H1 (cell line): ENCODE measurements at regions not wholly inside any gene's neighbourhood (a gene's known extent, or its start where the extent isn't known, plus 50 kb on each side); places are given as distances from the start of the nearest gene placed in this dataset.

Experiments used
- JUND ChIP-seq: IDR thresholded peaks from 2 replicates; pipeline ENCODE4 v1.6.1; 2011; ENCODE audit warnings: mild to moderate bottlenecking, improper control_type of control experiment, low read length
- TF ChIP-seq, protein P1 (sequence below): fragments of 300-600 bp; sonication (generic); IDR thresholded peaks from 2 replicates; pipeline ENCODE4 v1.7.1; 2012; ENCODE audit warnings: low read length, moderate library complexity, mild to moderate bottlenecking, inconsistent platforms; ENCODE audit not compliant: insufficient replicate concordance

DNA sequence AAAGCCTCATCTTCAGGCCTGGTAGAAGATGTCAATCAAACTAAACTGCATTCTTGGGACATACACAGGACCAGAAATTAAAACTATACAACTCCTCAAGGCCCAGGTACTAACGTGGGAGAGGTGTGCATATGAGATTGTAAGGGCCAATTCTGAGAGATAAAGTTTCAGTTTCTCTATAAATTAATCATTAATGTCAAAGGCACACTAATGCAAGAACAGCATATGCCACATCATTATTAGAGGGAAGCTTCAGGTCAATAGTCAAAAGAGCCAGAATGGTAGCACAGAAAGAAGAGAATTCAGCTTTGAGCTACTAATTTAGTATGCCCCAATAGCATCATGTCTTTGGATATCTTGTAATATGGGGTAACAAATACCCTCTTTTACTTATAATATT lies 744.9 kb upstream of the MGAT4C start:
- no peak for TF ChIP-seq JUND
- TF ChIP-seq, protein P1, sequence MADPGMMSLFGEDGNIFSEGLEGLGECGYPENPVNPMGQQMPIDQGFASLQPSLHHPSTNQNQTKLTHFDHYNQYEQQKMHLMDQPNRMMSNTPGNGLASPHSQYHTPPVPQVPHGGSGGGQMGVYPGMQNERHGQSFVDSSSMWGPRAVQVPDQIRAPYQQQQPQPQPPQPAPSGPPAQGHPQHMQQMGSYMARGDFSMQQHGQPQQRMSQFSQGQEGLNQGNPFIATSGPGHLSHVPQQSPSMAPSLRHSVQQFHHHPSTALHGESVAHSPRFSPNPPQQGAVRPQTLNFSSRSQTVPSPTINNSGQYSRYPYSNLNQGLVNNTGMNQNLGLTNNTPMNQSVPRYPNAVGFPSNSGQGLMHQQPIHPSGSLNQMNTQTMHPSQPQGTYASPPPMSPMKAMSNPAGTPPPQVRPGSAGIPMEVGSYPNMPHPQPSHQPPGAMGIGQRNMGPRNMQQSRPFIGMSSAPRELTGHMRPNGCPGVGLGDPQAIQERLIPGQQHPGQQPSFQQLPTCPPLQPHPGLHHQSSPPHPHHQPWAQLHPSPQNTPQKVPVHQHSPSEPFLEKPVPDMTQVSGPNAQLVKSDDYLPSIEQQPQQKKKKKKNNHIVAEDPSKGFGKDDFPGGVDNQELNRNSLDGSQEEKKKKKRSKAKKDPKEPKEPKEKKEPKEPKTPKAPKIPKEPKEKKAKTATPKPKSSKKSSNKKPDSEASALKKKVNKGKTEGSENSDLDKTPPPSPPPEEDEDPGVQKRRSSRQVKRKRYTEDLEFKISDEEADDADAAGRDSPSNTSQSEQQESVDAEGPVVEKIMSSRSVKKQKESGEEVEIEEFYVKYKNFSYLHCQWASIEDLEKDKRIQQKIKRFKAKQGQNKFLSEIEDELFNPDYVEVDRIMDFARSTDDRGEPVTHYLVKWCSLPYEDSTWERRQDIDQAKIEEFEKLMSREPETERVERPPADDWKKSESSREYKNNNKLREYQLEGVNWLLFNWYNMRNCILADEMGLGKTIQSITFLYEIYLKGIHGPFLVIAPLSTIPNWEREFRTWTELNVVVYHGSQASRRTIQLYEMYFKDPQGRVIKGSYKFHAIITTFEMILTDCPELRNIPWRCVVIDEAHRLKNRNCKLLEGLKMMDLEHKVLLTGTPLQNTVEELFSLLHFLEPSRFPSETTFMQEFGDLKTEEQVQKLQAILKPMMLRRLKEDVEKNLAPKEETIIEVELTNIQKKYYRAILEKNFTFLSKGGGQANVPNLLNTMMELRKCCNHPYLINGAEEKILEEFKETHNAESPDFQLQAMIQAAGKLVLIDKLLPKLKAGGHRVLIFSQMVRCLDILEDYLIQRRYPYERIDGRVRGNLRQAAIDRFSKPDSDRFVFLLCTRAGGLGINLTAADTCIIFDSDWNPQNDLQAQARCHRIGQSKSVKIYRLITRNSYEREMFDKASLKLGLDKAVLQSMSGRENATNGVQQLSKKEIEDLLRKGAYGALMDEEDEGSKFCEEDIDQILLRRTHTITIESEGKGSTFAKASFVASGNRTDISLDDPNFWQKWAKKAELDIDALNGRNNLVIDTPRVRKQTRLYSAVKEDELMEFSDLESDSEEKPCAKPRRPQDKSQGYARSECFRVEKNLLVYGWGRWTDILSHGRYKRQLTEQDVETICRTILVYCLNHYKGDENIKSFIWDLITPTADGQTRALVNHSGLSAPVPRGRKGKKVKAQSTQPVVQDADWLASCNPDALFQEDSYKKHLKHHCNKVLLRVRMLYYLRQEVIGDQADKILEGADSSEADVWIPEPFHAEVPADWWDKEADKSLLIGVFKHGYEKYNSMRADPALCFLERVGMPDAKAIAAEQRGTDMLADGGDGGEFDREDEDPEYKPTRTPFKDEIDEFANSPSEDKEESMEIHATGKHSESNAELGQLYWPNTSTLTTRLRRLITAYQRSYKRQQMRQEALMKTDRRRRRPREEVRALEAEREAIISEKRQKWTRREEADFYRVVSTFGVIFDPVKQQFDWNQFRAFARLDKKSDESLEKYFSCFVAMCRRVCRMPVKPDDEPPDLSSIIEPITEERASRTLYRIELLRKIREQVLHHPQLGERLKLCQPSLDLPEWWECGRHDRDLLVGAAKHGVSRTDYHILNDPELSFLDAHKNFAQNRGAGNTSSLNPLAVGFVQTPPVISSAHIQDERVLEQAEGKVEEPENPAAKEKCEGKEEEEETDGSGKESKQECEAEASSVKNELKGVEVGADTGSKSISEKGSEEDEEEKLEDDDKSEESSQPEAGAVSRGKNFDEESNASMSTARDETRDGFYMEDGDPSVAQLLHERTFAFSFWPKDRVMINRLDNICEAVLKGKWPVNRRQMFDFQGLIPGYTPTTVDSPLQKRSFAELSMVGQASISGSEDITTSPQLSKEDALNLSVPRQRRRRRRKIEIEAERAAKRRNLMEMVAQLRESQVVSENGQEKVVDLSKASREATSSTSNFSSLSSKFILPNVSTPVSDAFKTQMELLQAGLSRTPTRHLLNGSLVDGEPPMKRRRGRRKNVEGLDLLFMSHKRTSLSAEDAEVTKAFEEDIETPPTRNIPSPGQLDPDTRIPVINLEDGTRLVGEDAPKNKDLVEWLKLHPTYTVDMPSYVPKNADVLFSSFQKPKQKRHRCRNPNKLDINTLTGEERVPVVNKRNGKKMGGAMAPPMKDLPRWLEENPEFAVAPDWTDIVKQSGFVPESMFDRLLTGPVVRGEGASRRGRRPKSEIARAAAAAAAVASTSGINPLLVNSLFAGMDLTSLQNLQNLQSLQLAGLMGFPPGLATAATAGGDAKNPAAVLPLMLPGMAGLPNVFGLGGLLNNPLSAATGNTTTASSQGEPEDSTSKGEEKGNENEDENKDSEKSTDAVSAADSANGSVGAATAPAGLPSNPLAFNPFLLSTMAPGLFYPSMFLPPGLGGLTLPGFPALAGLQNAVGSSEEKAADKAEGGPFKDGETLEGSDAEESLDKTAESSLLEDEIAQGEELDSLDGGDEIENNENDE, result no peak
